ENCODE measurements at regions not wholly inside any gene's neighbourhood (a gene's known extent, or its start where the extent isn't known, plus 50 kb on each side); places are given as distances from the start of the nearest gene placed in this dataset.

- no peak for TF ChIP-seq CTCF (IDR thresholded peaks at IDR 0.05)
- no peak for DNase-seq (ENCODE audit: low spot score)
- no peak overlapping the region for H3K27ac ChIP-seq
- H3K4me3 ChIP-seq, result no peak overlapping the region
These were observed 197.7 kb downstream of the BCAS1 start for GRCh38 chr20:53872561-53873229.

- TF ChIP-seq CTCF (IDR thresholded peaks at IDR 0.05), result no peak
- no peak for DNase-seq (ENCODE audit: low spot score)
- H3K27ac ChIP-seq, result no peak overlapping the region
- no peak overlapping the region for H3K4me3 ChIP-seq
These were observed 198.3 kb downstream of the BCAS1 start for GRCh38 chr20:53872081-53872541.

GRCh38 chr20:53871541-53871940 lies 198.9 kb downstream of the BCAS1 start:
- no peak for TF ChIP-seq CTCF (IDR thresholded peaks at IDR 0.05)
- Histone ChIP-seq H3K27ac (no peak overlapping the region), H3K4me3 (no peak overlapping the region)
- no peak for DNase-seq (ENCODE audit: low spot score)

GRCh38 chr20:53870426-53871315 lies 199.7 kb downstream of the BCAS1 start:
- DNase-seq (ENCODE audit: low spot score), result no peak
- no peak overlapping the region for H3K27ac ChIP-seq
- H3K4me3 ChIP-seq, result no peak overlapping the region
- no peak for TF ChIP-seq CTCF (IDR thresholded peaks at IDR 0.05)

GRCh38 chr20:53869466-53870258 lies 200.7 kb downstream of the BCAS1 start:
- peak; percentile 63 for TF ChIP-seq CTCF (IDR thresholded peaks at IDR 0.05)
- Histone ChIP-seq H3K27ac (no peak overlapping the region), H3K4me3 (no peak overlapping the region)
- no peak for DNase-seq (ENCODE audit: low spot score)

GRCh38 chr20:53867741-53868351 lies 202.5 kb downstream of the BCAS1 start:
- no peak overlapping the region for H3K4me3 ChIP-seq
- no peak for DNase-seq (ENCODE audit: low spot score)
- TF ChIP-seq CTCF (IDR thresholded peaks at IDR 0.05), result no peak
- no peak overlapping the region for H3K27ac ChIP-seq

Data from coronary artery (tissue), 2 donors.